Sigmoid colon (tissue), 6 donors: ENCODE measurements at regions not wholly inside any gene's neighbourhood (a gene's known extent, or its start where the extent isn't known, plus 50 kb on each side); places are given as distances from the start of the nearest gene placed in this dataset.

Source experiments
- DNase-seq: peaks from one replicate; pipeline ENCODE4 v3.0.0-alpha.2; 2019
- H3K27ac ChIP-seq, 4 donors: fragments of 200-600 bp; sonication (generic); one replicate each; pipeline ENCODE4 v1.5.1; 2016 to 2019; ENCODE audit warnings: mild to moderate bottlenecking in 1 of 4
- H3K27me3 ChIP-seq, 3 donors: fragments of 200-600 bp; sonication (generic); one replicate each; pipeline ENCODE4 v1.5.1; 2019; ENCODE audit warnings: mild to moderate bottlenecking in 1 of 3
- H3K36me3 ChIP-seq, 4 donors: fragments of 200-600 bp; sonication (generic); one replicate each; pipeline ENCODE4 v1.5.1; 2016 to 2019
- H3K4me1 ChIP-seq, 4 donors: fragments of 200-600 bp; sonication (generic); one replicate each; pipeline ENCODE4 v1.5.1; 2017 to 2019
- H3K4me3 ChIP-seq, 4 donors: fragments of 200-600 bp; sonication (generic); one replicate each; pipeline ENCODE4 v1.5.1; 2017 to 2019; ENCODE audit warnings: mild to moderate bottlenecking in 2 of 4, moderate library complexity in 1 of 4
- H3K9me3 ChIP-seq, 4 donors: fragments of 200-600 bp in 3 of 4; sonication (generic) in 3 of 4; one replicate each; pipeline versions ENCODE4 v1.5.1 to v1.6.1; 2013 to 2019
- CTCF ChIP-seq, 4 experiments: fragments of 450-650 bp in 3 of 4; fragments of 200-600 bp in 1 of 4; IDR thresholded peaks; one replicate each; pipeline ENCODE4 v1.5.1; 2016 to 2019; ENCODE audit warnings: antibody characterized with exemption in 4 of 4, mild to moderate bottlenecking in 3 of 4, moderate library complexity in 2 of 4
- EP300 ChIP-seq, 4 donors: sonication (generic); formaldehyde crosslinking; IDR thresholded peaks; one replicate each; pipeline ENCODE4 v1.6.1; 2017; ENCODE audit warnings: antibody characterized with exemption in 4 of 4
- POLR2A ChIP-seq, 2 donors: fragments of 450-650 bp; IDR thresholded peaks; one replicate each; pipeline ENCODE4 v1.6.1; 2016; ENCODE audit warnings: antibody characterized with exemption in 2 of 2, mild to moderate bottlenecking in 2 of 2, moderate library complexity in 2 of 2
- POLR2AphosphoS5 ChIP-seq, 4 donors: sonication (generic); formaldehyde crosslinking; IDR thresholded peaks; one replicate each; pipeline ENCODE4 v1.6.1; 2017; ENCODE audit warnings: antibody characterized with exemption in 4 of 4
- WGBS, 2 donors: extraction: QIAGEN DNeasy Blood & Tissue Kit; methylation state at CpG; one replicate each; pipeline ENCODE4 v1.1.7; 2013; 5-methylcytosine and 5-hydroxymethylcytosine counted together
- intact Hi-C: fragments of 100-400 bp; cut with DNase I; formaldehyde crosslinking; loops from one replicate; pipeline ENCODE4 v1.15.1; 2023
- donor health status: healthy with polysubstance abuse.
- donor health status: healthy.

DNA sequence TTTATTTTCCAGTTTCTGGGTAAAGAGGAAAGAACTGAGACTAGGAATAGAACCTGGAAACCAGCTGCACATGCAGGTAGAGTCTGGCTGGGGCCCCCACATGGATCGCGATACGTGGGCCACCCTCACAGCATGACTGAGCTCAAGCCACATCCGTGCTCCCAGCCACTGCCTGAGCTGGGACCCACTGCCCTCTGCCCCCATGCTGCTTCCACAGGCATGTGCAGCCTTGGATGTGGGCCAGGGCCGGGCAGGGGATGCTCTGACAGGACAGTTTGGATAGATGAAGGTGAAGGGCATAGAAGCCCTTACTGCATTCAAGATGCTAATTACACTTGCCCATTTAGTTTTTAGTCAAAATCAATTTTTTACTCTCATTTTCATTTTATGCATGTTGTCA, 321.2 kb downstream of the DCDC2C start:
- no peaks in the 10 kb centered on the region for H3K27me3 ChIP-seq

GRCh38 chr2:4029081-4029480, 325.7 kb downstream of the DCDC2C start:
- Histone ChIP-seq H3K27ac (no peak overlapping the region), H3K4me1 (no peaks in the 10 kb centered on the region), H3K9me3 (no peaks in the 10 kb centered on the region), H3K4me3 (no peak overlapping the region), H3K36me3 (no peaks in the 10 kb centered on the region), H3K27me3 (no peaks in the 10 kb centered on the region)
- TF ChIP-seq POLR2A (IDR thresholded peaks at IDR 0.05): no peak
- TF ChIP-seq EP300 (IDR thresholded peaks at IDR 0.05): no peak
- no peak for TF ChIP-seq POLR2AphosphoS5 (IDR thresholded peaks at IDR 0.05)
- TF ChIP-seq CTCF (IDR thresholded peaks at IDR 0.05): no peak
- intact Hi-C loops: no loop called here
- WGBS, 2 donors: 63 to 79% methylated on average over 2 of the region's 2 CpGs
- no peak for DNase-seq

More for the DNA sequence above, 321.2 kb downstream of the DCDC2C start:
- intact Hi-C loops: no loop called here
- DNase-seq: no peak
- H3K36me3 ChIP-seq: no peaks in the 10 kb centered on the region
- TF ChIP-seq CTCF (IDR thresholded peaks at IDR 0.05): no peak
- no peak for TF ChIP-seq POLR2AphosphoS5 (IDR thresholded peaks at IDR 0.05)
- TF ChIP-seq POLR2A (IDR thresholded peaks at IDR 0.05): no peak
- no peak for TF ChIP-seq EP300 (IDR thresholded peaks at IDR 0.05)
- H3K4me3 ChIP-seq: no peak overlapping the region
- H3K27ac ChIP-seq: no peak overlapping the region
- H3K9me3 ChIP-seq: no peaks in the 10 kb centered on the region
- WGBS, 2 donors: 77 to 90% methylated on average over 5 of the region's 5 CpGs
- H3K4me1 ChIP-seq: peaks cover 0 to 2% (median 0%) of the 10 kb centered on the region in 4 donors

DNA sequence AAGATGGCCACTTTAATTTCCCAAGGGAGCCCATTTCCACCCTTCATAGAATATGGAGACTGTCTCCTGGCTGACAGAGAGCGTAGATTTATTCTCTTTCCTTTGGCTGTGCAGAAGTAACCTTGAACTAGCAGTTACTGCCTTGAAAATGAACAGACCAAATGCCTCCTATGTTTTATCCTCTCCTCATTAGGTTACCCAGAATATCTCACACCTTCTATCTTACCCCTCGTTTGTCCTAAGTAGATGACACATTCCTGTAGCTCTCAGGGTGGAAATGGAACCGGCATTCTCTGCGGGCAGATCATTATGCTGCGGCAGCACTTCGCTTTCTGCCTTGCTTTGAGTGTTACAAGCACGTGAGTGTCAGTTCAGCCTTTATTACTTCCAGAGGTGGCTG, 336.5 kb downstream of the DCDC2C start:
- Histone ChIP-seq H3K4me3 (no peak overlapping the region), H3K4me1 (no peaks in the 10 kb centered on the region), H3K27me3 (no peaks in the 10 kb centered on the region), H3K36me3 (no peaks in the 10 kb centered on the region), H3K9me3 (peaks cover 0 to 6% (median 0%) of the 10 kb centered on the region in 4 donors), H3K27ac (no peak overlapping the region)
- intact Hi-C loops: no loop called here
- 75 to 77% methylated on average over 7 of the region's 7 CpGs for WGBS, 2 donors
- TF ChIP-seq POLR2A (IDR thresholded peaks at IDR 0.05): no peak
- TF ChIP-seq EP300 (IDR thresholded peaks at IDR 0.05): no peak
- no peak for TF ChIP-seq POLR2AphosphoS5 (IDR thresholded peaks at IDR 0.05)
- no peak for TF ChIP-seq CTCF (IDR thresholded peaks at IDR 0.05)
- no peak for DNase-seq

GRCh38 chr2:4047961-4048891, 344.9 kb downstream of the DCDC2C start:
- intact Hi-C loops: no loop called here
- 66 to 74% methylated on average over 9 of the region's 9 CpGs for WGBS, 2 donors
- Histone ChIP-seq H3K4me1 (no peaks in the 10 kb centered on the region), H3K9me3 (peaks cover 0 to 2% (median 0%) of the 10 kb centered on the region in 4 donors), H3K4me3 (no peak overlapping the region), H3K27ac (no peak overlapping the region), H3K27me3 (no peaks in the 10 kb centered on the region), H3K36me3 (no peaks in the 10 kb centered on the region)
- no peak for DNase-seq
- TF ChIP-seq POLR2A (IDR thresholded peaks at IDR 0.05) (no peak), CTCF (IDR thresholded peaks at IDR 0.05) (no peak), POLR2AphosphoS5 (IDR thresholded peaks at IDR 0.05) (no peak), EP300 (IDR thresholded peaks at IDR 0.05) (no peak)
